Erythroblast (primary cell): ENCODE measurements at regions not wholly inside any gene's neighbourhood (a gene's known extent, or its start where the extent isn't known, plus 50 kb on each side); places are given as distances from the start of the nearest gene placed in this dataset.

ENCODE experiments used
- DNase-seq, 2 experiments: peaks; one replicate each; lab custom pipeline; 2025; lab: John Stamatoyannopoulos, UW
- GATA1 ChIP-seq: IDR thresholded peaks from 2 replicates; pipeline ENCODE4 v1.6.1; 2011; ENCODE audit warnings: low read depth, mild to moderate bottlenecking, control low read depth, low read length, moderate library complexity
- POLR2A ChIP-seq: IDR thresholded peaks from 2 replicates; pipeline ENCODE4 v1.6.1; 2011; ENCODE audit warnings: mild to moderate bottlenecking, low read length

GRCh38 chr5:124438026-124438902 lies 308.2 kb downstream of the ZNF608 start:
- no peak for TF ChIP-seq GATA1
- TF ChIP-seq POLR2A: no peak
- no peak for DNase-seq

DNA sequence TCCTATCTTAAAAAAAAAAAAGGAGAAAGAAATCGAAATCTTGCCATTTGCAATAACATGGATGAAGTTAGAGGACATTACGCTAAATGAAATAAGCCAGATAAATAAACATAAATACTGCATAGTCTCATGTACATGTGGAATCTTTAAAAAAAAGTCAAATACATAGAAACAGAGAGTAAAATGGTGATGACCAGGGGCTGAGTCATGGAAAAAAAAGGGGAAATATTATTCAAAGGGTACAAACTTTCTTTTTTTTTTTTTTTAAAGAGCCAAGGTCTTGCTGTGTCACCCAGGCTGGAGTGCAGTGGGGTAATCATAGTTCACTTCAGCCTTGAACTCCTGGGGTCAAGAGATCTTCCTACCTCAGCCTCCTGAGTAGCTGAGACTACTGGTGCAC lies 310.1 kb downstream of the ZNF608 start:
- TF ChIP-seq GATA1 (no peak), POLR2A (no peak)
- no peak for DNase-seq

- DNase-seq: no peak
- TF ChIP-seq GATA1 (no peak), POLR2A (no peak)
Measured at GRCh38 chr5:124433170-124433569, 313.3 kb downstream of the ZNF608 start.

GRCh38 chr5:124421584-124421983 lies 324.9 kb downstream of the ZNF608 start:
- TF ChIP-seq GATA1 (no peak), POLR2A (no peak)
- DNase-seq: no peak

- DNase-seq: no peak
- TF ChIP-seq POLR2A (no peak), GATA1 (no peak)
Measured at GRCh38 chr5:124420952-124421351, 325.5 kb downstream of the ZNF608 start.

DNA sequence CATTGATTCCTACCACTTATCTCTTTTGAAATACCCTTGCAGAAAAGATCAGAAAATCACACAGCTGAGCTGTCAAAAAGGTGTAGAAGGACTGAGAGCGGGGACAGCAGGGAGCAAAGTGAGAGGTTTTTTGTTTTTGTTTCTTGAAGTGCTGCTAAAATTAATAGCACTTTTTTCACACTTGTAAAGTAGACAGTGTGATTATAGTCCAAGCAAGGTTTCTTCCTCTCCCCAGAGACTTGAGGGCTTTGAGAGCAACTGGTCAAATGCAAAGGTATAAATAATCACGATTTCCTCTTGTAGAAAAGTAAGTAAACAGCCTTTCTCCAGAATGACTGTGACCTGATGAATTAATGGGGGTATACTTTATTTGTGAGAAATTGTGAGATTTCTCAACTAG lies 326.9 kb downstream of the ZNF608 start:
- TF ChIP-seq GATA1: no peak
- no peak for TF ChIP-seq POLR2A
- DNase-seq: no peak

DNA sequence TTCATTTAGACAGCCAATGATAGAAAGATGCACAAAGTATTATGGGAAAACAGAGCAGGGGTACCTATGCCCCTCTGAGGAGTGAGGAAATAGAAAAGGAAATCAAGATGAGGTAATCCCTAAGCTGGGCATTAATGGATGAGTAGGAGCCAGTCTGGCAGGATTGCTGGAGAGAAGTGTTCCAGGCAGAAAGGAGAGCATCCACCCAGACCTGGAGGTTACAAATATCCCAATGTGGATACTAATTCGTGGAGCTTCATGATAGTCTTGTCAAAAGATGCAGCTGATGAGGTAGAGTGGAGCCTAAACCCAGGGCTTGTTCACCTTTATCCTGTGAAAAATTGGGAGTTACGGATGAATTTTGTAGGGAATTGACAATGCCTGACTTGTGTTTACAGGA lies 328.0 kb downstream of the ZNF608 start:
- DNase-seq: no peak
- TF ChIP-seq POLR2A: no peak

GRCh38 chr5:124417196-124417595 lies 329.2 kb downstream of the ZNF608 start:
- DNase-seq: no peak
- TF ChIP-seq POLR2A (no peak), GATA1 (no peak)

DNA sequence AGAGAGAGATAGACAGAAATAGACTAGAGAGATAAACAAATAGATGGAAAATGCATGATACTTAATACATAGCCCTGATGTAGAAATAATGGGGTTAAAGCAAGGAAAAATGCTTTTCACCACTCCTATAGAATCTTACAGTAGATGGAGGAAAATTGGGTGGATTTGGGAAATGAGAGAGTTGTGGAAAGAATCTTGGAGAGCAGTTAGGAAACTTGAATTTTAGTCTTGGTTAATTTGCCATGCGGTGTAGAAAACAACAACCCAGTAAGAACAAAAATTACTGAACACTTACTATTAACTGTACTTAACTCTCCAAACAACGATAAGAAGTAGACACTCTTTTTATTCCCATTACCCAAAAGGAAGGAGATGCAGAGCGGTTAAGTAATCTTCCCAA lies 329.8 kb downstream of the ZNF608 start:
- no peak for TF ChIP-seq POLR2A
- TF ChIP-seq GATA1: no peak
- DNase-seq: no peak

DNA sequence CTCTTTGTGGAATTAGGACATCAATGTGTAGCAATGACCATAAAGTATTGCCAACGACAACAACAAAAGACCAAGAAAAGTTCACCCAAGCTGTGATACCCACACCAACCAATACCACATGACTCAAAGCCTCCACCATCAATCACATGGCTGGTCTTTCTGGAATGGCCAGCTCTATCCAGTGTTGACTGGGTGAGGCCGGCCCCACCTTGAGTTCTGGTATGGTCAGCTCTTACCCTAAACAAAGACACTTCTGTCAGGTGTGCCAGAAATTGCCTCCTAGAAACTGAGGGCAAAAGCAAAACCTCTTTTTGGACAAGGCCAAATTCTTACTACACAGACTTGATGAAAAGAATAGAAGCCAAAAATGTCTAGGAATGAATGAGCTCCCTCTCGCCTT lies 331.5 kb downstream of the ZNF608 start:
- no peak for DNase-seq
- TF ChIP-seq GATA1 (no peak), POLR2A (no peak)

DNA sequence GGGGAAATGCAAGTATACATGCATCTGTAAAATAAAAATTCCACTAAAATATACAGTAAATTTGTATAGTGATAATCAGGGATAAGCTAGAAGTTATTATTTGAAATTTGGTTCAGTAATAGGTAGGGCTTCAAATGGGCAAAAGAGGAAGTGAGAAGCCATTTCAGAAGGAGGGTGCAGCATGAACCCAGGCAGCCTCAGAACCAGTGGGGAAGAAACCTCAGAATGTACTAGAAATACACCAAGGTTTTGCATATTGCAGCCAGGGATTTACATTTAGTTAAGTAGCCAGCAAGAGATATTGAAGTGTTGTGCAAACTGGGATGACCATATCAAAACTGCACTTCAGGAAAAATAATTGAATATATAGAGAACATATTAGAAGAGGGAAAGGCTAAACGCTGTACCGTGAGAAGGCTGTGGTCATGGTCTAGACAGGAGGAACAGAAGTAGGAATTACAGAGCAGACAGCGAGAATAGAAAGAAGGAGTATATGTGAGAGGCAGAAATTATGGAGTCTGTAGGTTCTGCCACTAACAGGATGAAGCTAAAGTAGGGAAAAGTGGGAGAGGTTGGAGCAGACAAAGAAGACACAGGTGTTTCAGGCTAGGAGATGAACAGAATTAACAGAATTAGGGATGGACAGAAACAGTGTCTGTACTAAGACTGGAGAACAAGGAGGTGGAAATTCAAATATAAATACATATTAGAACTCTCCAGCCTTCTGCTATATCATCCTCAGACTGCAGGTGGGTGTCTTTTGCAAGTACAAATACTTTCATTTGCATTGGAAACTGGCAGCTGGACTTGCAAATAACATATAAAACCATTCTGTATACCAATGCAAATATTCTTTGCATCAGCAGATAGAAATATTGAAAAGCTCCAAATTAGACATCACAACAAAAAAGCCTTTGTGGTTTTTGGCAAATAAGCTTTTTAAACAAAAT lies 335.6 kb downstream of the ZNF608 start:
- no peak for DNase-seq
- TF ChIP-seq GATA1: no peak
- TF ChIP-seq POLR2A: no peak

DNA sequence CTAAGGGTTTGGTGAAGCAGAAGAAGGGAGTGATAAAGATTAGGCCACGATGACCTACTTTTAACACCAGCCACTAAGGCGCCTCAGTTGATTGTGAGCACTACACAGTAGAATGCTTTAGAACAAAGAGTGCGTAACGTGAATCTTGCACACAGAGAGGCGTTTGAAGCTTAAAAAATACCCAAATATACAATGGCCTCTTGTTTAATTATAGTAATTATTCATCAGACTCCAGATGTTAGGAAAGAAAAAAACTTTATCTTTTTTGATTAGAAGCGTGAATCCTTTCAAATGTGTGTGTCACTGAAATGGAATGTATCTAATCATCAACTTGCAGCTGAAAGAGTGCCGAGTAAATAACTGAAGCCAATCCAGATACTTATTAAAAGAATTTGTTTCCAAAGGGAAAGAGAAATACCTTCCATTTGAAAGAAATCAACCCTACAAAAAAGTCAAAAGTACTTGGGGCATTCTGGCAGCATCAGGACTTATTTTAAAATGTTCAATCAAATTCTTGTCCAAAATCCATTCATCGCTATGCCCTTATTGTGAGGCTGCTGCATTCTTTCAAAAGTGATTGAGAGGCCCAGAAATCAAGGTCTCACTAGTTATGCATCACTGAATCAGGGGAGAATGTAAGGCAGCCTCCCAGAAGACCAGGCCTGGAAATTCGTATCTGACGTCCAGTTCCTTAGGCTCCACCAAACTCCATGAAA lies 337.5 kb downstream of the ZNF608 start:
- TF ChIP-seq POLR2A (no peak), GATA1 (no peak)
- DNase-seq: no peak

DNA sequence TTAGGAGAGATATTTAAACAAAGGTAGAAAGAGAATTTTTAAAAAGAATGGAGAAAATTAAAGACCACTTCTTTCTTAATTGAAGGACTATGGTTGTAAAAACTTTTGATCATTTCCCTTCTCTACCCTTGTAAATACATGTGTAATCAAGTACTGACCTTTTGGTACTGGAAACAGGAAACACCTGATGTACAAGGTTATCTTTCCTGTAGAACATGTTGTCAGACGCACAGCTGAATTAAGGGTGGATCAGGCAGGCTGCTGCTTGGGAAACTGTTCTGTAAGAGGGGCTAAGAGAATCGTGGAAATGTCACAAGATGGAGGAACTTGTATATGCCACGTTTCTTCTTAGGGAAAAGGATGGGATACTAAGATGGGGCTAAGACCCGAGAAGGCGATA lies 341.6 kb downstream of the ZNF608 start:
- DNase-seq: no peak
- no peak for TF ChIP-seq GATA1
- no peak for TF ChIP-seq POLR2A
